GM13976 (cell line): ENCODE measurements at regions not wholly inside any gene's neighbourhood (a gene's known extent, or its start where the extent isn't known, plus 50 kb on each side); places are given as distances from the start of the nearest gene placed in this dataset.
"Not testable (repeated sequence)": the region's sequence is repeated elsewhere in the genome, so short reads cannot be mapped to it uniquely, and the experiment has no call there.

Experiments used
- DNase-seq: peaks from one replicate; pipeline ENCODE4 v3.0.0; 2012; ENCODE audit warnings: low spot score
- CTCF ChIP-seq: IDR thresholded peaks from 2 replicates; pipeline ENCODE4 v1.5.1; 2012; ENCODE audit warnings: borderline replicate concordance, mild to moderate bottlenecking; ENCODE audit not compliant: insufficient read depth; ENCODE audit errors: extremely low read depth, missing control alignments, control extremely low read depth
- in situ Hi-C: fragments of 300-500 bp; cut with MboI; formaldehyde crosslinking; loops from one replicate; pipeline ENCODE4 v1.12.0; 2022; ENCODE audit warnings: low sequenced_read_pairs, mixed read lengths, inconsistent platforms; ENCODE audit not compliant: unreplicated experiment

GRCh38 chr7:110448918-110449317 lies 642.0 kb upstream of the LRRN3 start:
- no peak for DNase-seq
- TF ChIP-seq CTCF: no peak
- in situ Hi-C loops: no loop called here

GRCh38 chr7:110454713-110455112 lies 636.2 kb upstream of the LRRN3 start:
- in situ Hi-C loops: no loop called here
- no peak for TF ChIP-seq CTCF
- no peak for DNase-seq

GRCh38 chr7:110461621-110462020 lies 629.3 kb upstream of the LRRN3 start:
- in situ Hi-C loops: no loop called here
- no peak for TF ChIP-seq CTCF
- DNase-seq: no peak

- no peak for DNase-seq
- in situ Hi-C loops: no loop called here
- TF ChIP-seq CTCF: no peak
Observed at GRCh38 chr7:110470420-110470819, 620.5 kb upstream of the LRRN3 start.

GRCh38 chr7:110472419-110472818 lies 618.5 kb upstream of the LRRN3 start:
- in situ Hi-C loops, DNase-seq: not testable (repeated sequence)

- in situ Hi-C loops: no loop called here
- DNase-seq: no peak
- TF ChIP-seq CTCF: no peak
Observed at GRCh38 chr7:110480964-110481363, 610.0 kb upstream of the LRRN3 start.

GRCh38 chr7:110483553-110483952 lies 607.4 kb upstream of the LRRN3 start:
- DNase-seq: no peak
- TF ChIP-seq CTCF: no peak
- in situ Hi-C loops: no loop called here
